ENCODE measurements at regions not wholly inside any gene's neighbourhood (a gene's known extent, or its start where the extent isn't known, plus 50 kb on each side); places are given as distances from the start of the nearest gene placed in this dataset.

DNA sequence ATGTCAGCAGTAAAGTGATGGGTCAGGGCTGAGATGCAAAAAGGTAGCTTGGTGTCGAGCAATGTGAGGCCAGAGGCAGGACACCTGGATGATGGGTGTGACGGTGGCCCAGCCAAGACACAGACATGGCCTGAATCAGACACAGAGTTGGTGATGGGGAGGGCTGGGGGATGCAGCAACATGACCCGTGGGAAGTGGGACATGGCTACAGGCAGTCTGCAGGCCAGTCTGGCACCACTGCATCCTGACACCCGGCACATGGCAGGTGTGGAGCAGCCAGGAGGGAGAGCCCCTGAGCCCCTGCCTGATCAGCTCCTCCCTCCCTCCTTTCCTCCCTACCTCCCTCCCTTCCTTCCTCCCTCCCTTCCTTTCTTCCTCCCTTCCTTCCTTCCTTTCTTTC lies 114.8 kb upstream of the WDR11 start:
- CTCF ChIA-PET: interaction anchor here (0.8 to 3.1 kb wide), 3 partner anchors 313 to 515 kb away, joined by 3 to 17 read pairs (median 3); no protein-coding TSS in a partner anchor
- no peaks in the 10 kb centered on the region for H3K36me3 ChIP-seq (ENCODE audit: control insufficient read depth, insufficient read depth, low read length)
- no peak for DNase-seq (ENCODE audit: low read depth)
- no peak overlapping the region for H3K4me3 ChIP-seq (ENCODE audit: low read depth, low read length)
- H3K27me3 ChIP-seq (ENCODE audit: control insufficient read depth, insufficient read depth, low read length): no peaks in the 10 kb centered on the region
- TF ChIP-seq, protein P1, sequence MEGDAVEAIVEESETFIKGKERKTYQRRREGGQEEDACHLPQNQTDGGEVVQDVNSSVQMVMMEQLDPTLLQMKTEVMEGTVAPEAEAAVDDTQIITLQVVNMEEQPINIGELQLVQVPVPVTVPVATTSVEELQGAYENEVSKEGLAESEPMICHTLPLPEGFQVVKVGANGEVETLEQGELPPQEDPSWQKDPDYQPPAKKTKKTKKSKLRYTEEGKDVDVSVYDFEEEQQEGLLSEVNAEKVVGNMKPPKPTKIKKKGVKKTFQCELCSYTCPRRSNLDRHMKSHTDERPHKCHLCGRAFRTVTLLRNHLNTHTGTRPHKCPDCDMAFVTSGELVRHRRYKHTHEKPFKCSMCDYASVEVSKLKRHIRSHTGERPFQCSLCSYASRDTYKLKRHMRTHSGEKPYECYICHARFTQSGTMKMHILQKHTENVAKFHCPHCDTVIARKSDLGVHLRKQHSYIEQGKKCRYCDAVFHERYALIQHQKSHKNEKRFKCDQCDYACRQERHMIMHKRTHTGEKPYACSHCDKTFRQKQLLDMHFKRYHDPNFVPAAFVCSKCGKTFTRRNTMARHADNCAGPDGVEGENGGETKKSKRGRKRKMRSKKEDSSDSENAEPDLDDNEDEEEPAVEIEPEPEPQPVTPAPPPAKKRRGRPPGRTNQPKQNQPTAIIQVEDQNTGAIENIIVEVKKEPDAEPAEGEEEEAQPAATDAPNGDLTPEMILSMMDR (IDR thresholded peaks at IDR 0.05; ENCODE audit: insufficient read depth, low read depth, low read length): no peak
- POLR2A ChIA-PET: no interaction called here

DNA sequence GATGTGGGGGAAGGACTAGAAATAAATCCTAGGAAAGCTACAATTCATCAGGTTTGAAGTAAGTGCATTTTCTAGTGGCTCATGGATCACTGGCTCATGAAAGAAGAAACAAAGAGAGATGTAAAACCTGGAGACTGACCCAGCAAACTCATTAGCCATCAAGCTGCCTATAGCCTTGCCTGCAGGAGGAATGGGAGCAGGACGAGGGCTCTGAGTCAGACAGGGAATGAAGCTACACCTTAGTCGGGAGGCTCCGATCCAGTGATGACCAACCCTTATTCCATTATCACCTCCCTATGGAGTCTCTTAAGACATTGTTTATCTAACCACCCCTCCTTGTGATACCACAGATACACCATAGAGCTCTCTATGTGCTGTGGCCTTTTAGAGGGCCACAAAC lies 112.5 kb upstream of the WDR11 start:
- Histone ChIP-seq H3K4me3 (ENCODE audit: low read depth, low read length) (no peak overlapping the region), H3K36me3 (ENCODE audit: control insufficient read depth, insufficient read depth, low read length) (no peaks in the 10 kb centered on the region), H3K27me3 (ENCODE audit: control insufficient read depth, insufficient read depth, low read length) (no peaks in the 10 kb centered on the region)
- DNase-seq (ENCODE audit: low read depth): no peak
- CTCF ChIA-PET: interaction anchor here (0.6 to 1.4 kb wide), 3 partner anchors 12 to 988 kb away, joined by 3 to 6 read pairs (median 4); no protein-coding TSS in a partner anchor
- TF ChIP-seq, protein P1 (IDR thresholded peaks at IDR 0.05; ENCODE audit: insufficient read depth, low read depth, low read length): no peak
- POLR2A ChIA-PET: no interaction called here

DNA sequence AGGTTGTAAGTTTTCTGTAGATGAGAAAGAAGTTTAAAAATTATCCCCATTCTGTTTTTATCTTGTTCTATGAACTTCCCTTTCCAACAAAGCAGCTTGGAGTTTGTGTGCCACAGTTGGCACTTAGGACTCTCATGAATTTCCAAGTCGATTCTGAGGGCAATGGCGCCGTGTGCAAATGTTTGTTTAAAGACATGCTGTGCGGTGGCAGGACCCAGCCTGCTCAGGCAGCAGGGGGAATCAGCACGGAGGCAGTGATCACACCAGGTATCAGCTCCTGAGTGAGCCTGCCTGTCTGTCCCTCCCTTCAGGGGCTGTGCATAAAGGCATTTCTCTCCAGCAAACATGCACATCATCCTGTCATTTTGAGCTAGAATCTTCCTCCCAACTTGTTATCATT lies 109.8 kb upstream of the WDR11 start:
- ChIA-PET POLR2A (no interaction called here), CTCF (interaction anchor here (1.4 kb wide), 1 partner anchor 9 kb away, joined by 3 read pairs; no protein-coding TSS in a partner anchor)
- H3K4me3 ChIP-seq (ENCODE audit: low read depth, low read length): no peak overlapping the region
- no peak for DNase-seq (ENCODE audit: low read depth)
- H3K27me3 ChIP-seq (ENCODE audit: control insufficient read depth, insufficient read depth, low read length): no peaks in the 10 kb centered on the region
- TF ChIP-seq, protein P1 (IDR thresholded peaks at IDR 0.05; ENCODE audit: insufficient read depth, low read depth, low read length): no peak
- H3K36me3 ChIP-seq (ENCODE audit: control insufficient read depth, insufficient read depth, low read length): no peaks in the 10 kb centered on the region

DNA sequence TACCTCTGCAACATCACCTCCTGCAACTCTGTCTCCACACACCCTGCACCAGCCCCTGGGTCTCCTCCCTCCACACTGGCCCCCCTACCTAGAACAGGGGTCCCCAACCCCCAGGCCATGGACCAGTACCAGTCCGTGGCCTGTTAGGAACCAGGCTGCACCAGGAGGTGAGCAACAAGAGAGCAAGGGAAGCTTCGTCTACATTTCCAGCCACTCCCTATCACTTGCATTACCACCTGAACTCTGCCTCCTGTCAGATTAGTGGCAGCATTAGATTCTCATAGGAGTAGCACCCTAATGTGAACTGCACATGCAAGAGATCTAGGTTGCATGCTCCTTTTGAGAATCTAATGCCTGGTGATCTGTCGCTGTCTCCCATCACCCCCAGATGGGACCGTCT lies 108.8 kb upstream of the WDR11 start:
- CTCF ChIA-PET: interaction anchor here (1.4 kb wide), 1 partner anchor 10 kb away, joined by 3 read pairs; no protein-coding TSS in a partner anchor
- no peak for DNase-seq (ENCODE audit: low read depth)
- POLR2A ChIA-PET: no interaction called here
- H3K27me3 ChIP-seq (ENCODE audit: control insufficient read depth, insufficient read depth, low read length): no peaks in the 10 kb centered on the region
- H3K36me3 ChIP-seq (ENCODE audit: control insufficient read depth, insufficient read depth, low read length): no peaks in the 10 kb centered on the region
- H3K4me3 ChIP-seq (ENCODE audit: low read depth, low read length): no peak overlapping the region
- TF ChIP-seq, protein P1 (IDR thresholded peaks at IDR 0.05; ENCODE audit: insufficient read depth, low read depth, low read length): no peak

DNA sequence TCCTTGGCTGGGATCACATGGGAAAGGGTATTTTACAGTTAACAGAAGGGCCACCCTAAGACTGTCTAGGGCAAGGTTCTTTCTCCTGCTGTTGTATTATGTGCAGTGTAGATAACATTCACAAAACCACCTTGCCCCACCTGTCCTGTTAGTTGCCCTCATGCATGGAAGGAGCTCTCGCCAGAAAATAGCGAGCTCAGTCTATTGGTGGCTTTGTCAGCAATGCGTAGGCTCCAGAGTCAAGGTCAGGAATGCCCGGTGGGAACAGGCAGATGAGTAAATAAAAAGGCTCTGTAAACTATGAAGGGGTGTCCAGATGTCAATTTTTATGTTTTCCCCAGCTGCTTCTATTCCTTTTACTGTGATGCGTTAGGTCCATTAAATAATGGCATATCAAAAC lies 107.1 kb upstream of the WDR11 start:
- Histone ChIP-seq H3K27me3 (ENCODE audit: control insufficient read depth, insufficient read depth, low read length) (no peaks in the 10 kb centered on the region), H3K36me3 (ENCODE audit: control insufficient read depth, insufficient read depth, low read length) (no peaks in the 10 kb centered on the region), H3K4me3 (ENCODE audit: low read depth, low read length) (no peak overlapping the region)
- no peak for DNase-seq (ENCODE audit: low read depth)
- TF ChIP-seq, protein P1 (IDR thresholded peaks at IDR 0.05; ENCODE audit: insufficient read depth, low read depth, low read length): no peak
- ChIA-PET POLR2A (no interaction called here), CTCF (interaction anchor here (1.3 kb wide), 1 partner anchor 9 kb away, joined by 3 read pairs; no protein-coding TSS in a partner anchor)
